Superior temporal gyrus (tissue), 1 donor: ENCODE measurements at regions not wholly inside any gene's neighbourhood (a gene's known extent, or its start where the extent isn't known, plus 50 kb on each side); places are given as distances from the start of the nearest gene placed in this dataset.

Experiments
- DNase-seq: peaks from one replicate; pipeline ENCODE4 v3.0.0-alpha.2; 2016; ENCODE audit errors: extremely low spot score

- DNase-seq: no peak
Observed at GRCh38 chr5:133829786-133830185, 138.6 kb downstream of the C5orf15 start.

- no peak for DNase-seq
Observed at GRCh38 chr5:133828722-133829121, 139.7 kb downstream of the C5orf15 start.

- no peak for DNase-seq
Observed at GRCh38 chr5:133827830-133828229, 140.6 kb downstream of the C5orf15 start.

- no peak for DNase-seq
Observed at GRCh38 chr5:133827011-133827410, 141.4 kb downstream of the C5orf15 start.

GRCh38 chr5:133825631-133826289 lies 142.7 kb downstream of the C5orf15 start:
- DNase-seq: no peak

- DNase-seq: no peak
Observed at GRCh38 chr5:133824661-133825254, 143.7 kb downstream of the C5orf15 start.

- no peak for DNase-seq
Observed at GRCh38 chr5:133821889-133822288, 146.5 kb downstream of the C5orf15 start.

- DNase-seq: no peak
Observed at GRCh38 chr5:133821311-133821741, 147.1 kb downstream of the C5orf15 start.

GRCh38 chr5:133820507-133820906 lies 147.9 kb downstream of the C5orf15 start:
- DNase-seq: no peak

GRCh38 chr5:133819977-133820471 lies 148.4 kb downstream of the C5orf15 start:
- no peak for DNase-seq

GRCh38 chr5:133818869-133819600 lies 149.4 kb downstream of the C5orf15 start:
- DNase-seq: no peak

GRCh38 chr5:133818031-133818431 lies 150.4 kb downstream of the C5orf15 start:
- no peak for DNase-seq

- no peak for DNase-seq
Observed at GRCh38 chr5:133817456-133817855, 151.0 kb downstream of the C5orf15 start.

GRCh38 chr5:133816791-133817190 lies 151.6 kb downstream of the C5orf15 start:
- DNase-seq: no peak

- DNase-seq: no peak
Observed at GRCh38 chr5:133814152-133814551, 154.3 kb downstream of the C5orf15 start.

GRCh38 chr5:133811168-133811567 lies 157.3 kb downstream of the C5orf15 start:
- DNase-seq: no peak

- DNase-seq: no peak
Observed at GRCh38 chr5:133809801-133810200, 158.6 kb downstream of the C5orf15 start.

GRCh38 chr5:133807348-133807747 lies 161.1 kb downstream of the C5orf15 start:
- DNase-seq: no peak

- no peak for DNase-seq
Observed at GRCh38 chr5:133806847-133807246, 161.6 kb downstream of the C5orf15 start.

GRCh38 chr5:133801955-133802751 lies 166.3 kb downstream of the C5orf15 start:
- DNase-seq: no peak

GRCh38 chr5:133801431-133801830 lies 167.0 kb downstream of the C5orf15 start:
- no peak for DNase-seq
